RWPE2 (cell line): ENCODE measurements at regions not wholly inside any gene's neighbourhood (a gene's known extent, or its start where the extent isn't known, plus 50 kb on each side); places are given as distances from the start of the nearest gene placed in this dataset.

ENCODE experiments used
- ATAC-seq: fragments of 200-7000 bp; cut with Tn5 transposase; 3 replicates; pipeline ENCODE4 v1.9.1; 2021; ENCODE audit warnings: low read depth
- DNase-seq: peaks from one replicate; pipeline ENCODE4 v3.0.0-alpha.2; 2020; ENCODE audit warnings: low spot score
- H3K27ac ChIP-seq: fragments of 450-650 bp; 2 replicates; pipeline ENCODE4 v1.5.1; 2017; ENCODE audit warnings: mild to moderate bottlenecking; ENCODE audit not compliant: poor library complexity, severe bottlenecking
- H3K27me3 ChIP-seq: fragments of 250-450 bp; sonication (Bioruptor Pico); 2 replicates; pipeline ENCODE4 v1.5.1; 2021; ENCODE audit warnings: mild to moderate bottlenecking, moderate library complexity; ENCODE audit not compliant: insufficient read depth, poor library complexity, severe bottlenecking
- H3K36me3 ChIP-seq: fragments of 250-450 bp; sonication (Bioruptor Pico); 2 replicates; pipeline ENCODE4 v1.5.1; 2020; ENCODE audit warnings: low read depth, mild to moderate bottlenecking, moderate library complexity
- H3K4me1 ChIP-seq: fragments of 250-450 bp; sonication (Bioruptor Pico); 2 replicates; pipeline ENCODE4 v1.5.1; 2021; ENCODE audit warnings: mild to moderate bottlenecking, moderate library complexity; ENCODE audit not compliant: insufficient read depth, poor library complexity, severe bottlenecking
- H3K4me3 ChIP-seq: fragments of 250-450 bp; sonication (Bioruptor Pico); 2 replicates; pipeline ENCODE4 v1.5.1; 2021; ENCODE audit warnings: mild to moderate bottlenecking, moderate library complexity; ENCODE audit not compliant: severe bottlenecking
- H3K9me3 ChIP-seq: fragments of 250-450 bp; sonication (Bioruptor Pico); 2 replicates; pipeline ENCODE4 v1.5.1; 2021; ENCODE audit warnings: mild to moderate bottlenecking, moderate library complexity; ENCODE audit not compliant: severe bottlenecking
- CTCF ChIP-seq: fragments of 450-650 bp; IDR thresholded peaks from one replicate; pipeline ENCODE4 v1.5.1; 2017; ENCODE audit warnings: mild to moderate bottlenecking, moderate library complexity; ENCODE audit not compliant: poor library complexity, severe bottlenecking

DNA sequence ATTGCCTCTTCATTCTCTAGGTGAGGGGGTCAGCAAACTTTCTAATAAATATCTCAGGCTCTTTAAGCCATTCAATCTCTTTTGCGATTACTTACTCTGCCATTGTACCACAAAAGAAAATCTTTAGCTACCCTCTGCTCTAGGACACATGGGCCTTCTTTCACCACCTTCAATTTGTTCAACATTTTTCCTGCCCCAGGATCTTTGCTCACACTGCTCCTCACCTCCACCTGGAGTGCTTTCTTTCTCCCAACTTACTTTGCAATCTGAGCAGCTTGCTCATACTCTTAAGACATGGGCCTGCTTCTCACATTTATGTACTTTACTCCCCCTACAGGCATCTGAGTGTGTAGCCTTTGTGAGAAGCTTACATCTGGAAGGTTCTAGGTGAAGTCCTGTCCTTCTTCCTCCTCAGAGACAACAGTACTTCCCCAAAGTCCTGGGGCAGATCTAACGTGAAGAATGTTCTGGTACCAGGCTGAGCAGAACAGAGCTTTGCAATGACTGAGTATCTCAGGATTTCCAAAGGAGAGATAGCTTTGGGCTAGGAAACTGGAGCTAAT, 55.0 kb upstream of the PRDM5 start:
- Histone ChIP-seq H3K4me3 (no peak overlapping the region), H3K27me3 (no peaks in the 10 kb centered on the region), H3K36me3 (no peaks in the 10 kb centered on the region), H3K27ac (no peak overlapping the region), H3K4me1 (no peaks in the 10 kb centered on the region), H3K9me3 (no peaks in the 10 kb centered on the region)
- no peak for DNase-seq
- ATAC-seq, result peak; percentile 82
- peak; percentile 58 for TF ChIP-seq CTCF

GRCh38 chr4:120973207-120973606, 50.7 kb upstream of the PRDM5 start:
- H3K9me3 ChIP-seq, result no peaks in the 10 kb centered on the region
- DNase-seq (no peak), ATAC-seq (no peak)
- no peak overlapping the region for H3K27ac ChIP-seq
- H3K36me3 ChIP-seq, result no peaks in the 10 kb centered on the region
- TF ChIP-seq CTCF, result no peak
- H3K27me3 ChIP-seq, result no peaks in the 10 kb centered on the region
- no peaks in the 10 kb centered on the region for H3K4me1 ChIP-seq
- no peak overlapping the region for H3K4me3 ChIP-seq
